Peyer's patch (tissue), 4 donors: ENCODE measurements at regions not wholly inside any gene's neighbourhood (a gene's known extent, or its start where the extent isn't known, plus 50 kb on each side); places are given as distances from the start of the nearest gene placed in this dataset.

Experiments
- DNase-seq, 3 donors: peaks; one replicate each; pipeline ENCODE4 v3.0.0-alpha.2; 2017 to 2019
- H3K27ac ChIP-seq, 4 donors: fragments of 200-600 bp; sonication (generic); one replicate each; pipeline ENCODE4 v1.5.1; 2016 to 2019
- H3K27me3 ChIP-seq, 2 donors: fragments of 200-600 bp; sonication (generic); one replicate each; pipeline ENCODE4 v1.5.1; 2019
- H3K36me3 ChIP-seq, 3 donors: fragments of 200-600 bp; sonication (generic); one replicate each; pipeline ENCODE4 v1.5.1; 2016 to 2019
- H3K4me1 ChIP-seq, 4 donors: fragments of 200-600 bp; sonication (generic); one replicate each; pipeline ENCODE4 v1.5.1; 2016 to 2019
- H3K4me3 ChIP-seq, 4 donors: fragments of 200-600 bp; sonication (generic); 1 replicate in 3 of 4; 2 replicates in 1 of 4; pipeline ENCODE4 v1.5.1; 2016 to 2019; ENCODE audit warnings: mild to moderate bottlenecking in 1 of 4
- H3K9me3 ChIP-seq, 4 donors: fragments of 200-600 bp; sonication (generic); one replicate each; pipeline ENCODE4 v1.5.1; 2016 to 2019; ENCODE audit warnings: mild to moderate bottlenecking in 1 of 4
- POLR2A ChIP-seq, 2 donors: fragments of 450-650 bp; IDR thresholded peaks; one replicate each; pipeline ENCODE4 v1.5.1; 2017; ENCODE audit warnings: antibody characterized with exemption in 2 of 2, mild to moderate bottlenecking in 2 of 2, moderate library complexity in 2 of 2
- TF ChIP-seq, protein P1 (sequence below), 6 experiments: fragments of 450-650 bp in 4 of 6; fragments of 200-600 bp in 2 of 6; sonication (generic) in 1 of 6; IDR thresholded peaks; one replicate each; pipeline ENCODE4 v1.5.1; 2017 to 2019; ENCODE audit warnings: antibody characterized with exemption in 6 of 6, mild to moderate bottlenecking in 3 of 6, moderate library complexity in 1 of 6

DNA sequence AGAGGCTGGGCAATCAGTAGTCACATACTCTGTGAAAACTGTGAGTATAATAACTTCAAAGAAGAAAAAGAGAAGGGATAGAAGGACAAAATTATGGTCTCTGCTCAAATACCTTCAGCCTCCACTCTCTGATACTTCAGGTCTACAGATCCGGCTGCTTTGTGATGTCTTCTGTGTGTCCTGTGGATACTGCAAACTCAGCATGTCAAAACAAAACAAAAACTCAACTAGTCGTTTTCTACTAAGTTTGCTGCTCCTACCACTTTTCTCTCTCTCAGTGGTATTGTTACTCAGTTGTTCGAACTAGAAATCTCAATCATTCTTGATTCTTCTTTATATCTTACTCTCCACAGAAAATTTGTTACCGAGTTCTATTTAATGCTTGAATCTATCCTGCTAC lies 202.4 kb upstream of the ANK2 start:
- no peak overlapping the region for H3K4me3 ChIP-seq
- no peaks in the 10 kb centered on the region for H3K27me3 ChIP-seq
- H3K36me3 ChIP-seq, result no peaks in the 10 kb centered on the region
- no peak overlapping the region for H3K27ac ChIP-seq
- no peaks in the 10 kb centered on the region for H3K9me3 ChIP-seq
- DNase-seq, result no peak
- no peak for TF ChIP-seq POLR2A (IDR thresholded peaks at IDR 0.05)
- TF ChIP-seq, protein P1, sequence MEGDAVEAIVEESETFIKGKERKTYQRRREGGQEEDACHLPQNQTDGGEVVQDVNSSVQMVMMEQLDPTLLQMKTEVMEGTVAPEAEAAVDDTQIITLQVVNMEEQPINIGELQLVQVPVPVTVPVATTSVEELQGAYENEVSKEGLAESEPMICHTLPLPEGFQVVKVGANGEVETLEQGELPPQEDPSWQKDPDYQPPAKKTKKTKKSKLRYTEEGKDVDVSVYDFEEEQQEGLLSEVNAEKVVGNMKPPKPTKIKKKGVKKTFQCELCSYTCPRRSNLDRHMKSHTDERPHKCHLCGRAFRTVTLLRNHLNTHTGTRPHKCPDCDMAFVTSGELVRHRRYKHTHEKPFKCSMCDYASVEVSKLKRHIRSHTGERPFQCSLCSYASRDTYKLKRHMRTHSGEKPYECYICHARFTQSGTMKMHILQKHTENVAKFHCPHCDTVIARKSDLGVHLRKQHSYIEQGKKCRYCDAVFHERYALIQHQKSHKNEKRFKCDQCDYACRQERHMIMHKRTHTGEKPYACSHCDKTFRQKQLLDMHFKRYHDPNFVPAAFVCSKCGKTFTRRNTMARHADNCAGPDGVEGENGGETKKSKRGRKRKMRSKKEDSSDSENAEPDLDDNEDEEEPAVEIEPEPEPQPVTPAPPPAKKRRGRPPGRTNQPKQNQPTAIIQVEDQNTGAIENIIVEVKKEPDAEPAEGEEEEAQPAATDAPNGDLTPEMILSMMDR (IDR thresholded peaks at IDR 0.05), result no peak
- no peaks in the 10 kb centered on the region for H3K4me1 ChIP-seq

DNA sequence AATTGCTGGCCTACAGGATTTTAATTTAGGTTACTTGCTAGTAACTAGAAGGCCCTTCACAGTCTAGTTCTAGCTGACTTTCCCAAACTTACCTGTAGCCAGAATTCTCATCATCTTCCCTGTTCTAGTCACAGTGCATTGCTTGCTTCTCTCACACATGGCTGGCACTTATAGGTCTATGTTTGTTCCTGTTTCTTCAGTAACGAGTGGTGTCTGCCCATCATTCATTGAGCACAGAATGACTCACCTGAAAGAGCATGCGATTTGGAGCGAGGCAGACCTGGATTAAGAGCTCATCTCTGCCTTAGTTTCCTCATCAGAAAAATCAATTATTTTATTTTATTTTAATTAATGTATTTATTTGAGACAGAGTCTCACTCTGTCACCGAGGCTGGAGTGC lies 201.7 kb upstream of the ANK2 start:
- no peaks in the 10 kb centered on the region for H3K27me3 ChIP-seq
- no peak for DNase-seq
- no peak overlapping the region for H3K4me3 ChIP-seq
- H3K4me1 ChIP-seq, result no peaks in the 10 kb centered on the region
- no peaks in the 10 kb centered on the region for H3K9me3 ChIP-seq
- no peaks in the 10 kb centered on the region for H3K36me3 ChIP-seq
- H3K27ac ChIP-seq, result no peak overlapping the region
- TF ChIP-seq, protein P1 (IDR thresholded peaks at IDR 0.05), result no peak
- no peak for TF ChIP-seq POLR2A (IDR thresholded peaks at IDR 0.05)

DNA sequence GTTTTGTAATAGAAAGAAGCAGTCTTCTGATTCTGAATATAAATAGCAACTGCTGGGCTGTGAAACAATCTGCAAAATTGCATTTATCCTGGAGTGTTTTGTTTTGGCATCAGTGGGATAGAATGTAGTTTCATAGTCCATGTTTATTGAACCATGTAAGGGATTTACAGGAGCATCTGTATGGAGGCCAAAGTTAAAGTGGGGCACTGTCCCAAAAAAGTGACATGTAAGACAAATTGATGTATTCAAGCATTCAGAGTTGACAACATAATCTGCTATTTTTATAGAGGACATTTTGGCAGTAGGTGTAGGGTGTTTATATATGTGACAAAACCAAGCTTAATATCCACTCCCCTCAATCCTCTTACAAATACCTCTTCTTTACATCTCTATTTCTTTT lies 200.5 kb upstream of the ANK2 start:
- DNase-seq, result no peak
- TF ChIP-seq, protein P1 (IDR thresholded peaks at IDR 0.05), result no peak
- TF ChIP-seq POLR2A (IDR thresholded peaks at IDR 0.05), result no peak

DNA sequence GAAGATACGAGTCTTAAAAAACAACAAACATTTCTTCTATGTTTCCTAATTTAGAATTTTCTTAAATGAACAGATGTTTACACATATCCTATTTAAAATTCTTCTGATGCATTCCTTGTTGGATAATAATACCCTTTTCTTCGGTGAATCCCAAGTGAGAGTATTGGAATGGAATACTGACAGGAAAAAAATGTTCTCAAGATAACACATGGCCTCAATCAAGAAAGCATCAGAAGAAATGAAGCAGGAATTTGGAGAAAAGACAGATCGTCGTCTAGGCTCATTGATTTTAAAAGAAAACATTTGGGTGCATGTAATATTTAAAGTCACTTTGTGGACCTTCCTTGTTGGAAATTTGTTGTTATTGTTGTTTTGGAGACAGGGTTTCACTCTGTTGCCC lies 196.9 kb upstream of the ANK2 start:
- Histone ChIP-seq H3K27me3 (no peaks in the 10 kb centered on the region), H3K4me1 (no peaks in the 10 kb centered on the region), H3K4me3 (no peak overlapping the region), H3K27ac (no peak overlapping the region), H3K9me3 (no peaks in the 10 kb centered on the region), H3K36me3 (no peaks in the 10 kb centered on the region)
- no peak for DNase-seq
- TF ChIP-seq POLR2A (IDR thresholded peaks at IDR 0.05), result no peak
- TF ChIP-seq, protein P1 (IDR thresholded peaks at IDR 0.05), result no peak

More for the DNA sequence above, 200.5 kb upstream of the ANK2 start:
- no peaks in the 10 kb centered on the region for H3K4me1 ChIP-seq
- no peak overlapping the region for H3K4me3 ChIP-seq
- H3K27ac ChIP-seq, result no peak overlapping the region
- H3K36me3 ChIP-seq, result no peaks in the 10 kb centered on the region
- no peaks in the 10 kb centered on the region for H3K9me3 ChIP-seq
- no peaks in the 10 kb centered on the region for H3K27me3 ChIP-seq

DNA sequence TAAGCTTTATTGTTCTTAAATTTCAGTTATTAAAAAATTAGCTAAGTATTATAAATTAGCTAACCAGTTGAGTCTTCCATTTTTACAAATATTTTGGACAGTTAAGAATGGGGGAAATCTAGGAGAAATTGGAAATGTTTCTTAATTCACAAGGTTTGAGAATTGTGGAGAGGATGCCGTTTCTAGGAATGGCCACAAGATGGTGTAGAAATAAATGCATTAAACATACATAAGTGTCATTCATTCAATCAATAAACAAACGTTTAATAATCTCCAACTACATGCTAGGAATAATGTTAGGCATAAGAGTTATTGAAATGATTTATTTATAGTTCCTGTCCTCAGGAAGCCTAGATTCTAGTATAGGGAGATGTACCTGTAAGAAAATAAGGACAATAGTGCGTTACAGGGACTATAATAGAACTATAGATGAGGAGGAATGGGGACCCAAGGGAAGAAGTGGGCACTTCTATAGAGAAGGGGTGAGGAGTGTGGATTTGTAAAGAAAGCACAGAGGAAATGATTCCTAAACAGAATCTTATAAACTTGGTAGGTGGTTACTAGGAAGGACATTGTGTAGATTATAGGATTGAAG lies 195.7 kb upstream of the ANK2 start:
- H3K27me3 ChIP-seq, result no peaks in the 10 kb centered on the region
- TF ChIP-seq, protein P1 (IDR thresholded peaks at IDR 0.05), result peak in 2 of 6 experiments; percentile 7 to 9
- TF ChIP-seq POLR2A (IDR thresholded peaks at IDR 0.05), result no peak
- no peak overlapping the region for H3K4me3 ChIP-seq
- H3K9me3 ChIP-seq, result no peaks in the 10 kb centered on the region
- H3K27ac ChIP-seq, result no peak overlapping the region
- H3K36me3 ChIP-seq, result no peaks in the 10 kb centered on the region
- DNase-seq, result no peak
- no peaks in the 10 kb centered on the region for H3K4me1 ChIP-seq

DNA sequence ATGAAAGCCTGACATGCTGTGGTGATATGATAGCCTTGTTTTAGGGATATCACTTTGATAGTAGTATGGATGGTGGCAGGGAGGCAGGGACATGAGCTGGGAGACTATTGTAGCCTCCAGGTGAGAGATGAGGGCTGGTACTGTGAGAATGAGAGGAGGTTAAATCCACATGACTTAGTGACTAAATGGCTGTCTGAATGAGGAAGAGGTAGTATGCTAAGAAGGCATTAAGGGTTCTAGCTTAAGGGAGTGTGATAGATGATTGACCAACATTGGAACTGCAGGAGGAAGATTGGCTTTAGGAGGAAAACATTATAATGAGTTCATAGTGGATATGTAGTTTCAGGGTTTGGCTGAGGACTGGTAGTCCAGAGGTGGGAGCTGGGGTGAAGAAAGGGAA lies 195.0 kb upstream of the ANK2 start:
- no peak for DNase-seq
- Histone ChIP-seq H3K36me3 (no peaks in the 10 kb centered on the region), H3K4me1 (no peaks in the 10 kb centered on the region), H3K9me3 (no peaks in the 10 kb centered on the region), H3K4me3 (no peak overlapping the region), H3K27me3 (no peaks in the 10 kb centered on the region), H3K27ac (no peak overlapping the region)
- no peak for TF ChIP-seq POLR2A (IDR thresholded peaks at IDR 0.05)
- TF ChIP-seq, protein P1 (IDR thresholded peaks at IDR 0.05), result no peak
